ENCODE measurements at regions not wholly inside any gene's neighbourhood (a gene's known extent, or its start where the extent isn't known, plus 50 kb on each side); places are given as distances from the start of the nearest gene placed in this dataset.

- ATAC-seq (ENCODE audit: low read depth) = no peak
Observed at GRCh38 chr5:165844571-165844970, 2339.2 kb downstream of the MAT2B start.

GRCh38 chr5:165858118-165858517 lies 2352.7 kb downstream of the MAT2B start:
- Histone ChIP-seq H2AFZ (ENCODE audit: insufficient read depth, low read depth, low read length, poor library complexity, severe bottlenecking) (no peak overlapping the region), H3K36me3 (replicated peaks in 1 of 2; ENCODE audit: control extremely low read depth in 1 of 2, control insufficient read depth in 1 of 2, extremely low read depth in 1 of 2, insufficient read depth in 2 of 2, low read length in 1 of 2) (no peaks in the 10 kb centered on the region), H3K4me1 (ENCODE audit: control insufficient read depth in 2 of 2, insufficient read depth in 2 of 2, low read length in 2 of 2) (no peaks in the 10 kb centered on the region), H3K4me3 (ENCODE audit: control extremely low read depth in 1 of 5, extremely low read depth in 1 of 5, insufficient read depth in 1 of 5, low read depth in 2 of 5, low read length in 4 of 5) (no peak overlapping the region), H3K4me2 (replicated peaks; ENCODE audit: low read depth, low read length, poor library complexity, severe bottlenecking) (no peak overlapping the region), H3K79me2 (ENCODE audit: control insufficient read depth, insufficient read depth, low read length) (no peaks in the 10 kb centered on the region), H3K9ac (ENCODE audit: low read length) (no peak overlapping the region), H3K27ac (ENCODE audit: low read length in 2 of 2) (no peak overlapping the region), H3K9me3 (ENCODE audit: control extremely low read depth in 1 of 3, control insufficient read depth in 2 of 3, insufficient read depth in 1 of 3, low read length in 2 of 3) (peaks cover 0 to 6% (median 0%) of the 10 kb centered on the region in 3 donors), H4K20me1 (ENCODE audit: control insufficient read depth, insufficient read depth, low read length, poor library complexity, severe bottlenecking) (no peaks in the 10 kb centered on the region), H3K27me3 (replicated peaks in 1 of 4; ENCODE audit: control extremely low read depth in 1 of 4, control insufficient read depth in 3 of 4, insufficient read depth in 4 of 4, low read length in 3 of 4) (no peaks in the 10 kb centered on the region)
- TF ChIP-seq CTCF (IDR thresholded peaks at IDR 0.05) (no peak), EZH2 (IDR thresholded peaks at IDR 0.05; ENCODE audit: borderline replicate concordance, insufficient read depth, low read depth, low read length, poor library complexity, severe bottlenecking) (no peak)
- no peak for DNase-seq
- no peak overlapping the region for H3K4me3 Mint-ChIP-seq
- ChIA-PET CTCF (no interaction called here), POLR2A (no interaction called here)
- no peaks in the 10 kb centered on the region for H3K9me3 Mint-ChIP-seq (ENCODE audit: insufficient read depth)
- no peak for ATAC-seq (ENCODE audit: low read depth)
- H3K27me3 Mint-ChIP-seq = no peaks in the 10 kb centered on the region
- intact Hi-C loops (cut with micrococcal nuclease) = no loop called here
- no peak overlapping the region for H3K27ac Mint-ChIP-seq
- H3K4me1 Mint-ChIP-seq = no peaks in the 10 kb centered on the region
- WGBS (ENCODE audit: insufficient coverage) = no CpG with 5 or more reads among the region's 1 CpG

More at GRCh38 chr5:165844571-165844970, 2339.2 kb downstream of the MAT2B start:
- 88% methylated on average over 2 of the region's 5 CpGs for WGBS (ENCODE audit: insufficient coverage)
- CTCF ChIA-PET = no interaction called here
- Mint-ChIP-seq H3K4me1 (no peaks in the 10 kb centered on the region), H3K27ac (no peak overlapping the region), H3K4me3 (no peak overlapping the region), H3K9me3 (ENCODE audit: insufficient read depth) (peaks cover 6% of the 10 kb centered on the region), H3K27me3 (no peaks in the 10 kb centered on the region)
- Histone ChIP-seq H3K36me3 (replicated peaks in 1 of 2; ENCODE audit: control extremely low read depth in 1 of 2, control insufficient read depth in 1 of 2, extremely low read depth in 1 of 2, insufficient read depth in 2 of 2, low read length in 1 of 2) (no peaks in the 10 kb centered on the region), H3K79me2 (ENCODE audit: control insufficient read depth, insufficient read depth, low read length) (no peaks in the 10 kb centered on the region), H2AFZ (ENCODE audit: insufficient read depth, low read depth, low read length, poor library complexity, severe bottlenecking) (no peak overlapping the region), H3K9ac (ENCODE audit: low read length) (no peak overlapping the region), H3K4me3 (ENCODE audit: control extremely low read depth in 1 of 5, extremely low read depth in 1 of 5, insufficient read depth in 1 of 5, low read depth in 2 of 5, low read length in 4 of 5) (no peak overlapping the region), H3K4me1 (ENCODE audit: control insufficient read depth in 2 of 2, insufficient read depth in 2 of 2, low read length in 2 of 2) (no peaks in the 10 kb centered on the region), H3K9me3 (ENCODE audit: control extremely low read depth in 1 of 3, control insufficient read depth in 2 of 3, insufficient read depth in 1 of 3, low read length in 2 of 3) (no peaks in the 10 kb centered on the region), H4K20me1 (ENCODE audit: control insufficient read depth, insufficient read depth, low read length, poor library complexity, severe bottlenecking) (no peaks in the 10 kb centered on the region), H3K27ac (ENCODE audit: low read length in 2 of 2) (no peak overlapping the region), H3K27me3 (replicated peaks in 1 of 4; ENCODE audit: control extremely low read depth in 1 of 4, control insufficient read depth in 3 of 4, insufficient read depth in 4 of 4, low read length in 3 of 4) (no peaks in the 10 kb centered on the region), H3K4me2 (replicated peaks; ENCODE audit: low read depth, low read length, poor library complexity, severe bottlenecking) (no peak overlapping the region)
- no peak for DNase-seq
- POLR2A ChIA-PET = no interaction called here
- no peak for TF ChIP-seq EZH2 (IDR thresholded peaks at IDR 0.05; ENCODE audit: borderline replicate concordance, insufficient read depth, low read depth, low read length, poor library complexity, severe bottlenecking)
- TF ChIP-seq CTCF (IDR thresholded peaks at IDR 0.05) = no peak
- intact Hi-C loops (cut with micrococcal nuclease) = no loop called here
